T1000 (cell line): ENCODE measurements at regions not wholly inside any gene's neighbourhood (a gene's known extent, or its start where the extent isn't known, plus 50 kb on each side); places are given as distances from the start of the nearest gene placed in this dataset.

ENCODE experiments used
- DNase-seq: peaks from one replicate; lab custom pipeline; 2025; ENCODE audit warnings: mixed read lengths; lab: John Stamatoyannopoulos, UW

- no peak for DNase-seq
These were observed 398.8 kb downstream of the SEC16B start for GRCh38 chr1:177571076-177571475.

GRCh38 chr1:177569476-177569875, 398.7 kb downstream of the BRINP2 start:
- no peak for DNase-seq

GRCh38 chr1:177568622-177569021, 397.9 kb downstream of the BRINP2 start:
- no peak for DNase-seq

- no peak for DNase-seq
These were observed 396.6 kb downstream of the BRINP2 start for GRCh38 chr1:177567393-177567792.

- DNase-seq = no peak
These were observed 395.7 kb downstream of the BRINP2 start for GRCh38 chr1:177566495-177566894.

GRCh38 chr1:177561436-177561835, 390.7 kb downstream of the BRINP2 start:
- no peak for DNase-seq

GRCh38 chr1:177558372-177558771, 387.6 kb downstream of the BRINP2 start:
- no peak for DNase-seq

- no peak for DNase-seq
These were observed 385.4 kb downstream of the BRINP2 start for GRCh38 chr1:177556163-177556562.

- no peak for DNase-seq
These were observed 376.4 kb downstream of the BRINP2 start for GRCh38 chr1:177547200-177547599.

- DNase-seq = no peak
These were observed 375.6 kb downstream of the BRINP2 start for GRCh38 chr1:177546346-177546745.

GRCh38 chr1:177526201-177526600, 355.4 kb downstream of the BRINP2 start:
- no peak for DNase-seq

GRCh38 chr1:177525176-177525575, 354.4 kb downstream of the BRINP2 start:
- DNase-seq = no peak

GRCh38 chr1:177517546-177517945, 346.8 kb downstream of the BRINP2 start:
- no peak for DNase-seq

GRCh38 chr1:177514207-177514606, 343.4 kb downstream of the BRINP2 start:
- no peak for DNase-seq

GRCh38 chr1:177511036-177511435, 340.3 kb downstream of the BRINP2 start:
- DNase-seq = no peak

- no peak for DNase-seq
These were observed 335.3 kb downstream of the BRINP2 start for GRCh38 chr1:177505905-177506590.

GRCh38 chr1:177495878-177496277, 325.1 kb downstream of the BRINP2 start:
- DNase-seq = no peak

GRCh38 chr1:177490786-177491185, 320.0 kb downstream of the BRINP2 start:
- no peak for DNase-seq

GRCh38 chr1:177490036-177490639, 319.4 kb downstream of the BRINP2 start:
- DNase-seq = no peak

GRCh38 chr1:177488722-177489121, 318.0 kb downstream of the BRINP2 start:
- DNase-seq = no peak

- no peak for DNase-seq
These were observed 316.7 kb downstream of the BRINP2 start for GRCh38 chr1:177487481-177487880.

- no peak for DNase-seq
These were observed 310.1 kb downstream of the BRINP2 start for GRCh38 chr1:177480741-177481305.

- no peak for DNase-seq
These were observed 308.8 kb downstream of the BRINP2 start for GRCh38 chr1:177479600-177479999.

- DNase-seq = no peak
These were observed 305.9 kb downstream of the BRINP2 start for GRCh38 chr1:177476676-177477075.
